ENCODE measurements at regions not wholly inside any gene's neighbourhood (a gene's known extent, or its start where the extent isn't known, plus 50 kb on each side); places are given as distances from the start of the nearest gene placed in this dataset.

DNA sequence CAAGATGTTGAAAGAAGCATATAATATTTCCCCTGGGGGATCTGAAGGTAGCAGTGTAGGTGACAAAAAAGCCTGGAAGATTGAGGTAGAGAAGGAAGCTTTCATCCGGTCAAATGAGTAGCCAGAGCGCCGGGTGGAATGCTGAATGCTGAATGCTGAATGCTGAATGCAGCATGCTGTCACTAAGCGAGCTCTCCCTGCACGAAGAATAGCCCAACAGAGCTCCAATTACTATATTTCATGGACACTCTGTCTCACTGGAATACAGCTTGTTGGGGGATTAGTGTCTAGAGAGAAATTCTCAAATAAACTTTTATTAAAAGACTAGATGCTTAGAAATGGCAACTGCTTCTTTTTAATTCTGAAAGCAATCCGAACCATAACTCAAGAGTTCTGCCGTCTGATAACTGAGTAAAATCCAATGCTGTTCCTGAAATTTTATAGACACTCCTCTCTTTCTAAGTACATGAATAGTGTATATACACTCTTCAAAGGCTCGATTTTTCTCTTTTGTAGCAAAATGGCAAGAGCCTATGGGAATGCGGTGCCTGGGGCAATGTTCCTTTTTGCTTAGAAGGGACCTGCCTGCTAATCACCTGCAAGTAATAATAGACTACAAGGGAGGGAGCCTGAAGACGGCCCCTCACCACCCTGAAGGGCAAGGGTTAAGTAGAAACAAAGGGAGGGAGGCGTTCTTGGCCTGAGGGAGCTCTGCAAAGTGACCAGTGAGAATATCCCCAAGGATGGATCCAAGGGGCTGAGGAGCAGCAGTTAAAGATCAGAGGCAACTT is 203.7 kb upstream of the ESRRG start:
- no peak for TF ChIP-seq CTCF (IDR thresholded peaks at IDR 0.05)
- intact Hi-C loops (cut with DNase I; ENCODE audit: low total_unique reads) = no loop called here
- H3K27me3 ChIP-seq = no peaks in the 10 kb centered on the region
- no peak overlapping the region for H3K4me3 ChIP-seq
- no peaks in the 10 kb centered on the region for H3K4me1 ChIP-seq
- no peaks in the 10 kb centered on the region for H3K36me3 ChIP-seq
- no peak for DNase-seq
- H3K27ac ChIP-seq = no peak overlapping the region
- H3K9me3 ChIP-seq = no peaks in the 10 kb centered on the region

GRCh38 chr1:216925962-216926625 is 202.9 kb upstream of the ESRRG start:
- no peak for TF ChIP-seq CTCF (IDR thresholded peaks at IDR 0.05)

DNA sequence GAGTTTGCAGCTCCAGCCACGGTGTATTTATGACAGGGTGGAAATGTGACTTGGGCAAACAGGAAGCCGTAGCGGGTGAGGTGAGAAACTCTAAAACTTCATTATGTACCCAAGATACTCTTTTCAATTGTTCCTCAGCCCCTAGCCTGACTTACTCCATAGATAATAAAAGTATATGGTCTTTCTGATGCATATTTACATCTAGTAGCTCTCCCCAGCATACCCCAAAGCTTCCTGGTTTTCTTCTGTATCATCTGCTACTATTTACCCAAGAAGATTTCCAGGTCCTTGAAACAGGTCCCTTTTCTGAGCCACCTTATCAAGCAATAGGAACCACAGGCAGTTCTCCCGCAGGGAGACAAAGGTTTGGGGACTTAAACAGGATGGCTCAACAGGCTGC is 201.5 kb upstream of the ESRRG start:
- TF ChIP-seq CTCF (IDR thresholded peaks at IDR 0.05) = no peak
- no peak for DNase-seq
- Histone ChIP-seq H3K9me3 (no peaks in the 10 kb centered on the region), H3K4me1 (no peaks in the 10 kb centered on the region), H3K27ac (no peak overlapping the region), H3K4me3 (no peak overlapping the region), H3K36me3 (no peaks in the 10 kb centered on the region), H3K27me3 (no peaks in the 10 kb centered on the region)
- intact Hi-C loops (cut with DNase I; ENCODE audit: low total_unique reads) = no loop called here

More at GRCh38 chr1:216925962-216926625, 202.9 kb upstream of the ESRRG start:
- H3K4me1 ChIP-seq = no peaks in the 10 kb centered on the region
- no peak overlapping the region for H3K4me3 ChIP-seq
- intact Hi-C loops (cut with DNase I; ENCODE audit: low total_unique reads) = no loop called here
- no peaks in the 10 kb centered on the region for H3K27me3 ChIP-seq
- H3K36me3 ChIP-seq = no peaks in the 10 kb centered on the region
- H3K9me3 ChIP-seq = no peaks in the 10 kb centered on the region
- H3K27ac ChIP-seq = no peak overlapping the region
- DNase-seq = no peak

DNA sequence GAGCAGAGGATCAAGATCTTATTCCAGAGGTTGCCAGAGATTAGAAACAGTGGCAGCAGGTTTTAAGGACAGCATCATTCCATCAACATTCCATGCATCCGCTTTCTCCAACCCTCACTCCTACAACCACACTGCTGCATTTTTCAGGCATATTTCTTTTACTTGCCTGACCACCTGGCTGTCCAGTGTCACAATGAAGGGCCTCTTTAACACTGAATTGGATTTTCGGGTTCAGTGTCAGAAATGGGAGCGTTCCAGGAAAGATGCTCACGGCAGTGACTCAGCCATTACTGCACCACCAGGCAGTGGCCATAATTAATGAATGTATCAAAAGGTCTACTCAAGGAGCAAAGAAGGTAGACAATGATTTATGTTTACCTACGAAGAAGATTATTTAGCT is 200.4 kb upstream of the ESRRG start:
- Histone ChIP-seq H3K4me3 (no peak overlapping the region), H3K4me1 (no peaks in the 10 kb centered on the region), H3K36me3 (no peaks in the 10 kb centered on the region), H3K27me3 (no peaks in the 10 kb centered on the region), H3K9me3 (no peaks in the 10 kb centered on the region), H3K27ac (no peak overlapping the region)
- no peak for TF ChIP-seq CTCF (IDR thresholded peaks at IDR 0.05)
- intact Hi-C loops (cut with DNase I; ENCODE audit: low total_unique reads) = no loop called here
- DNase-seq = no peak

DNA sequence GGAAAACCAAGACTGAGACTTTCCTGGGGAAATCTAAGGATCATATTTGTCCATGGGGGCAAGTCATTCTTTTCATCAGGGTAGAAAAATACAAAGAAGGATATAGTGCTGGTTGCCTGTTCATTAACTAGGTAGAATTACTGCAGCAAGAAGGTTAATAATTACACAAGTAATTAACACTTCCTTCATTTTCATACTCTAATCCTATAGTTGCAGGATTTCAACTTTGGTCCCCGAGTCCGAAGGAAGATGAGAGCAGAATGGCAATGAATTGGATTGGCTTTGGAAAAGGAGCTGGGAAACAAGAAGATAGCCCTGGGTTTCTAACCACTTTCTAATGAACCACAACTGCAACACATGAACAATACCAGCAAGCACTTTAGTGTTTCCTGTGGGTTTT is 199.2 kb upstream of the ESRRG start:
- TF ChIP-seq CTCF (IDR thresholded peaks at IDR 0.05) = no peak
- H3K36me3 ChIP-seq = no peaks in the 10 kb centered on the region
- no peak for DNase-seq
- H3K9me3 ChIP-seq = no peaks in the 10 kb centered on the region
- H3K4me3 ChIP-seq = no peak overlapping the region
- H3K4me1 ChIP-seq = no peaks in the 10 kb centered on the region
- no peaks in the 10 kb centered on the region for H3K27me3 ChIP-seq
- intact Hi-C loops (cut with DNase I; ENCODE audit: low total_unique reads) = no loop called here
- H3K27ac ChIP-seq = no peak overlapping the region
